WTC11 (cell line): ENCODE measurements at regions not wholly inside any gene's neighbourhood (a gene's known extent, or its start where the extent isn't known, plus 50 kb on each side); places are given as distances from the start of the nearest gene placed in this dataset.

Experiments
- ATAC-seq: fragments of 200-7000 bp; cut with Tn5 transposase; 2 replicates; pipeline ENCODE4 v1.10.0; 2021; ENCODE audit warnings: mild to moderate bottlenecking, moderate library complexity
- CTCF ChIA-PET: fragments of 300-600 bp; sonication (Branson Sonifier 250); formaldehyde crosslinking; loops from one replicate; lab custom pipeline; 2021; ENCODE audit warnings: antibody characterized with exemption; lab: Charles Lee
- POLR2A ChIA-PET: fragments of 350-600 bp; sonication (Branson Sonifier 250); formaldehyde crosslinking; loops from one replicate; lab custom pipeline; 2021; ENCODE audit warnings: antibody characterized with exemption; lab: Charles Lee
- DNase-seq: peaks from one replicate; pipeline ENCODE4 v3.0.0; 2021; ENCODE audit warnings: low spot score
- H3K27ac Mint-ChIP-seq: 2 replicates; pipeline ENCODE4 v1.8.0; 2021; ENCODE audit warnings: mixed read lengths
- H3K27me3 Mint-ChIP-seq: 2 replicates; pipeline ENCODE4 v1.8.0; 2021; ENCODE audit warnings: low read depth, mild to moderate bottlenecking, moderate library complexity, mixed read lengths
- H3K36me3 Mint-ChIP-seq: 2 replicates; pipeline ENCODE4 v1.8.0; 2021; ENCODE audit warnings: mixed read lengths
- H3K4me1 Mint-ChIP-seq: 2 replicates; pipeline ENCODE4 v1.8.0; 2022; ENCODE audit warnings: mixed read lengths
- H3K4me3 Mint-ChIP-seq: 2 replicates; pipeline ENCODE4 v1.8.0; 2021; ENCODE audit warnings: mild to moderate bottlenecking, moderate library complexity, mixed read lengths
- H3K9me3 Mint-ChIP-seq: 2 replicates; pipeline ENCODE4 v1.8.0; 2021; ENCODE audit warnings: mixed read lengths
- CBFB ChIP-seq: sonication (generic); formaldehyde crosslinking; IDR thresholded peaks from 2 replicates; pipeline ENCODE4 v1.8.1; 2022; ENCODE audit warnings: mild to moderate bottlenecking, low read depth, missing genetic modification reagents
- CREB1 ChIP-seq: sonication (generic); formaldehyde crosslinking; IDR thresholded peaks from 2 replicates; pipeline ENCODE4 v1.8.0; 2023; ENCODE audit warnings: mild to moderate bottlenecking, missing genetic modification reagents
- FOXP1 ChIP-seq: sonication (generic); formaldehyde crosslinking; IDR thresholded peaks from 2 replicates; pipeline ENCODE4 v1.8.0; 2022; ENCODE audit warnings: missing genetic modification reagents, mild to moderate bottlenecking, moderate library complexity, borderline replicate concordance
- GRHL2 ChIP-seq: fragments of 250-450 bp; sonication (Bioruptor Pico); IDR thresholded peaks from 2 replicates; pipeline ENCODE4 v1.8.0; 2022; ENCODE audit warnings: mild to moderate bottlenecking, moderate library complexity; ENCODE audit not compliant: insufficient replicate concordance, severe bottlenecking
- IRF2 ChIP-seq: sonication (generic); formaldehyde crosslinking; IDR thresholded peaks from 2 replicates; pipeline ENCODE4 v1.8.0; 2022; ENCODE audit warnings: low read depth, missing genetic modification reagents, borderline replicate concordance
- KAT7 ChIP-seq: sonication (generic); formaldehyde crosslinking; IDR thresholded peaks from 2 replicates; pipeline ENCODE4 v1.8.1; 2023; ENCODE audit warnings: missing genetic modification reagents, mild to moderate bottlenecking, borderline replicate concordance
- NFYB ChIP-seq: sonication (generic); formaldehyde crosslinking; conservative IDR thresholded peaks from 2 replicates; pipeline ENCODE4 v1.8.0; 2022; ENCODE audit warnings: low read depth, missing genetic modification reagents
- PRRX2 ChIP-seq: fragments of 250-450 bp; sonication (Bioruptor Pico); IDR thresholded peaks from 2 replicates; pipeline ENCODE4 v1.8.0; 2021; ENCODE audit warnings: mild to moderate bottlenecking
- SMAD4 ChIP-seq: sonication (generic); formaldehyde crosslinking; IDR thresholded peaks from 2 replicates; pipeline ENCODE4 v1.8.0; 2022; ENCODE audit warnings: mild to moderate bottlenecking, missing genetic modification reagents
- TCF7 ChIP-seq: sonication (generic); formaldehyde crosslinking; IDR thresholded peaks from 2 replicates; pipeline ENCODE4 v1.8.0; 2022; ENCODE audit warnings: mild to moderate bottlenecking, low read depth, missing genetic modification reagents, moderate library complexity
- TEAD1 ChIP-seq: sonication (generic); formaldehyde crosslinking; IDR thresholded peaks from 2 replicates; pipeline ENCODE4 v1.8.0; 2022; ENCODE audit warnings: mild to moderate bottlenecking, missing genetic modification reagents
- ZNF416 ChIP-seq: fragments of 250-450 bp; sonication (Bioruptor Pico); IDR thresholded peaks from 2 replicates; pipeline ENCODE4 v1.9.0; 2021; ENCODE audit warnings: mild to moderate bottlenecking, inconsistent platforms
- ZNF671 ChIP-seq: fragments of 250-450 bp; sonication (Bioruptor Pico); IDR thresholded peaks from 2 replicates; pipeline ENCODE4 v1.8.0; 2021; ENCODE audit warnings: mild to moderate bottlenecking
- TF ChIP-seq, protein P1 (sequence below): sonication (generic); formaldehyde crosslinking; IDR thresholded peaks from 2 replicates; pipeline ENCODE4 v1.8.1; 2023; ENCODE audit warnings: mild to moderate bottlenecking, moderate library complexity, missing genetic modification reagents
- TF ChIP-seq, protein P2 (sequence below): sonication (generic); formaldehyde crosslinking; IDR thresholded peaks from 2 replicates; pipeline ENCODE4 v1.8.1; 2022; ENCODE audit warnings: mild to moderate bottlenecking, moderate library complexity, missing genetic modification reagents
- TF ChIP-seq, protein P3 (sequence below): fragments of 250-450 bp; sonication (Bioruptor Pico); IDR thresholded peaks from 2 replicates; pipeline ENCODE4 v2.1.2; 2022; ENCODE audit warnings: mild to moderate bottlenecking, moderate library complexity
- TF ChIP-seq, protein P4 (sequence below): fragments of 250-450 bp; sonication (Bioruptor Pico); IDR thresholded peaks from 2 replicates; pipeline ENCODE4 v1.9.0; 2021; ENCODE audit warnings: mild to moderate bottlenecking

DNA sequence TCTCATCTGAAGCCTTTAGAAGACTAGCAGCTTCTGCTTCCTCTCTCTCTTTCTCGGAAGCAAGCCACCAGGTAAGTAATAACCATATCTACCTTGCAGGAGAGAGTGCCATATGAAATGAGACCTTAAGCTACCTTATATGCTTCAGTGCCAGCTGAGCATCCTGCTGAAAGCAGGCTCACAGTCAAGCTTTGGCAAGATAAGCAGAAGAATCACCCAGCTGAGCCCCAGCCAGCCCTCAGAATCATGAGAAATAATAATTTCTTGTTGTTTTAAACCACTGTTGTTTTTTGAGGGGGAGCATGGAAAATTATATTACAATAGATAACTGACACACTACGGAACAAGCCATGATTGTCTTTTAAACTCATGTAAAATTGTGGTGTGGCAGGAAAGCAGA, 514.4 kb downstream of the MBD2 start (continued):
- TF ChIP-seq, protein P1, sequence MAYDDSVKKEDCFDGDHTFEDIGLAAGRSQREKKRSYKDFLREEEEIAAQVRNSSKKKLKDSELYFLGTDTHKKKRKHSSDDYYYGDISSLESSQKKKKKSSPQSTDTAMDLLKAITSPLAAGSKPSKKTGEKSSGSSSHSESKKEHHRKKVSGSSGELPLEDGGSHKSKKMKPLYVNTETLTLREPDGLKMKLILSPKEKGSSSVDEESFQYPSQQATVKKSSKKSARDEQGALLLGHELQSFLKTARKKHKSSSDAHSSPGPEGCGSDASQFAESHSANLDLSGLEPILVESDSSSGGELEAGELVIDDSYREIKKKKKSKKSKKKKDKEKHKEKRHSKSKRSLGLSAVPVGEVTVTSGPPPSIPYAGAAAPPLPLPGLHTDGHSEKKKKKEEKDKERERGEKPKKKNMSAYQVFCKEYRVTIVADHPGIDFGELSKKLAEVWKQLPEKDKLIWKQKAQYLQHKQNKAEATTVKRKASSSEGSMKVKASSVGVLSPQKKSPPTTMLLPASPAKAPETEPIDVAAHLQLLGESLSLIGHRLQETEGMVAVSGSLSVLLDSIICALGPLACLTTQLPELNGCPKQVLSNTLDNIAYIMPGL (CRISPR knock-in tag), result no peak
- TF ChIP-seq PRRX2 (CRISPR knock-in tag) (no peak), TCF7 (no peak), IRF2 (no peak), FOXP1 (CRISPR knock-in tag) (no peak), SMAD4 (no peak)
- TF ChIP-seq, protein P2, sequence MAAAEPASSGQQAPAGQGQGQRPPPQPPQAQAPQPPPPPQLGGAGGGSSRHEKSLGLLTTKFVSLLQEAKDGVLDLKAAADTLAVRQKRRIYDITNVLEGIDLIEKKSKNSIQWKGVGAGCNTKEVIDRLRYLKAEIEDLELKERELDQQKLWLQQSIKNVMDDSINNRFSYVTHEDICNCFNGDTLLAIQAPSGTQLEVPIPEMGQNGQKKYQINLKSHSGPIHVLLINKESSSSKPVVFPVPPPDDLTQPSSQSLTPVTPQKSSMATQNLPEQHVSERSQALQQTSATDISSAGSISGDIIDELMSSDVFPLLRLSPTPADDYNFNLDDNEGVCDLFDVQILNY (CRISPR knock-in tag), result no peak
- TF ChIP-seq, protein P3, sequence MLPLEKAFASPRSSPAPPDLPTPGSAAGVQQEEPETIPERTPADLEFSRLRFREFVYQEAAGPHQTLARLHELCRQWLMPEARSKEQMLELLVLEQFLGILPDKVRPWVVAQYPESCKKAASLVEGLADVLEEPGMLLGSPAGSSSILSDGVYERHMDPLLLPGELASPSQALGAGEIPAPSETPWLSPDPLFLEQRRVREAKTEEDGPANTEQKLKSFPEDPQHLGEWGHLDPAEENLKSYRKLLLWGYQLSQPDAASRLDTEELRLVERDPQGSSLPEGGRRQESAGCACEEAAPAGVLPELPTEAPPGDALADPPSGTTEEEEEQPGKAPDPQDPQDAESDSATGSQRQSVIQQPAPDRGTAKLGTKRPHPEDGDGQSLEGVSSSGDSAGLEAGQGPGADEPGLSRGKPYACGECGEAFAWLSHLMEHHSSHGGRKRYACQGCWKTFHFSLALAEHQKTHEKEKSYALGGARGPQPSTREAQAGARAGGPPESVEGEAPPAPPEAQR (CRISPR knock-in tag), result no peak
- TF ChIP-seq, protein P4, sequence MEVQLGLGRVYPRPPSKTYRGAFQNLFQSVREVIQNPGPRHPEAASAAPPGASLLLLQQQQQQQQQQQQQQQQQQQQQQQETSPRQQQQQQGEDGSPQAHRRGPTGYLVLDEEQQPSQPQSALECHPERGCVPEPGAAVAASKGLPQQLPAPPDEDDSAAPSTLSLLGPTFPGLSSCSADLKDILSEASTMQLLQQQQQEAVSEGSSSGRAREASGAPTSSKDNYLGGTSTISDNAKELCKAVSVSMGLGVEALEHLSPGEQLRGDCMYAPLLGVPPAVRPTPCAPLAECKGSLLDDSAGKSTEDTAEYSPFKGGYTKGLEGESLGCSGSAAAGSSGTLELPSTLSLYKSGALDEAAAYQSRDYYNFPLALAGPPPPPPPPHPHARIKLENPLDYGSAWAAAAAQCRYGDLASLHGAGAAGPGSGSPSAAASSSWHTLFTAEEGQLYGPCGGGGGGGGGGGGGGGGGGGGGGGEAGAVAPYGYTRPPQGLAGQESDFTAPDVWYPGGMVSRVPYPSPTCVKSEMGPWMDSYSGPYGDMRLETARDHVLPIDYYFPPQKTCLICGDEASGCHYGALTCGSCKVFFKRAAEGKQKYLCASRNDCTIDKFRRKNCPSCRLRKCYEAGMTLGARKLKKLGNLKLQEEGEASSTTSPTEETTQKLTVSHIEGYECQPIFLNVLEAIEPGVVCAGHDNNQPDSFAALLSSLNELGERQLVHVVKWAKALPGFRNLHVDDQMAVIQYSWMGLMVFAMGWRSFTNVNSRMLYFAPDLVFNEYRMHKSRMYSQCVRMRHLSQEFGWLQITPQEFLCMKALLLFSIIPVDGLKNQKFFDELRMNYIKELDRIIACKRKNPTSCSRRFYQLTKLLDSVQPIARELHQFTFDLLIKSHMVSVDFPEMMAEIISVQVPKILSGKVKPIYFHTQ, result no peak

DNA sequence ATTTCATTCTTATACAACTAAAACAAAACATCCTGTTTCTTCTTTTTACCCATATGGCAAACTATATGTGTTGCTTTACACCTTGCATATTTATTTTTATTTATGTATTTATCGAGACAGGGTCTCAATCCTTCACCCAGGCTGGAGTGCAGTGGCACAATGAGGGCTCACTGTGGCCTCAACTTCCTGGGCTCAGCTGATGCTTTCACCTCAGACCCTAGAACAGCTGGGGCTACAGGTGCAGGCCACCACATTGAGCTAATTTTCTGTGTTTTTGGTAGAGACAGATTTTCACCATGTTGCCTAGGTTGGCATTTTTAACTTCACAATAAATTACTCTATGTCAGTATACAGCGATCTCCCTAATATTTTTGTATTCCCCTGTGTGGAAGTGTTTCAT, 522.0 kb downstream of the MBD2 start:
- TF ChIP-seq ZNF416 (no peak), TEAD1 (CRISPR knock-in tag) (no peak)
- TF ChIP-seq, all 79 proteins: peak for 0
- CTCF ChIA-PET, result no interaction called here
- no peak overlapping the region for H3K27ac Mint-ChIP-seq
- no peaks in the 10 kb centered on the region for H3K9me3 Mint-ChIP-seq
- no peaks in the 10 kb centered on the region for H3K27me3 Mint-ChIP-seq
- H3K4me1 Mint-ChIP-seq, result peaks cover 11% of the 10 kb centered on the region
- no peaks in the 10 kb centered on the region for H3K36me3 Mint-ChIP-seq
- no peak overlapping the region for H3K4me3 Mint-ChIP-seq
- DNase-seq (no peak), ATAC-seq (no peak)
- POLR2A ChIA-PET, result no interaction called here

DNA sequence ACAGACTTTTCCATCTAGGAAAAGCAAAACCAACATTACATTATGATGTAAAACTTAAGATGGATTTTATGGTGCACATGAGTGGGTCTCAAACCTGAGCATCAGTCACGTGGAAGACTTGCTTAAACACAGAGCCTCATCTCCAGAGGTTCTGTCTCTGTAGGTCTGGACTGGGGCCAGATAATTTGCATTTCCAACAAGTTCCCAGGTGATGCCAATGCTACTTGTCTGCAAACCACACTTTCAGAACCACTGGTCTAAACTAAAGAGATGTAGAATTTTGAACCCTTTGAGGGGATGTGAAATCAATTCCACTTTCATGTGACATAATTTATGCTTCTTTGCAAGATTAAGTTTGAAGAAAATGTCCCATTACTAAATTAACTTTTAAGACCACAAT, 522.8 kb downstream of the MBD2 start:
- DNase-seq, result no peak
- TF ChIP-seq CREB1, result no peak
- no peak for TF ChIP-seq CBFB (CRISPR knock-in tag)
- TF ChIP-seq FOXP1 (CRISPR knock-in tag), result no peak
- TF ChIP-seq ZNF671, result no peak
- no peak for TF ChIP-seq NFYB (CRISPR knock-in tag)
- TF ChIP-seq KAT7 (CRISPR knock-in tag), result no peak
- no peak for TF ChIP-seq GRHL2
- TF ChIP-seq, all 79 proteins: peak for 0
- ATAC-seq, result no peak
- Mint-ChIP-seq H3K27me3 (no peaks in the 10 kb centered on the region), H3K4me1 (peaks cover 7% of the 10 kb centered on the region; the same call in 1 of the 2 replicates), H3K9me3 (no peaks in the 10 kb centered on the region), H3K4me3 (no peak overlapping the region), H3K36me3 (no peaks in the 10 kb centered on the region), H3K27ac (no peak overlapping the region)
- ChIA-PET POLR2A (no interaction called here), CTCF (no interaction called here)
